A673 (cell line): ENCODE measurements at regions not wholly inside any gene's neighbourhood (a gene's known extent, or its start where the extent isn't known, plus 50 kb on each side); places are given as distances from the start of the nearest gene placed in this dataset.

ENCODE experiments used
- EZH2 ChIP-seq: fragments of 200-600 bp; sonication (generic); IDR thresholded peaks from 2 replicates; pipeline ENCODE4 v1.6.1; 2017; ENCODE audit warnings: borderline replicate concordance, low read depth, mild to moderate bottlenecking, mixed read lengths, antibody characterized with exemption, low read length; ENCODE audit not compliant: poor library complexity, severe bottlenecking
- TF ChIP-seq, protein P1 (sequence below): fragments of 300-800, 200-600 bp; sonication (generic); conservative IDR thresholded peaks from 2 replicates; pipeline ENCODE4 v1.5.1; 2017; ENCODE audit warnings: low read depth, mild to moderate bottlenecking, antibody characterized with exemption, low read length, moderate library complexity, mixed read lengths

DNA sequence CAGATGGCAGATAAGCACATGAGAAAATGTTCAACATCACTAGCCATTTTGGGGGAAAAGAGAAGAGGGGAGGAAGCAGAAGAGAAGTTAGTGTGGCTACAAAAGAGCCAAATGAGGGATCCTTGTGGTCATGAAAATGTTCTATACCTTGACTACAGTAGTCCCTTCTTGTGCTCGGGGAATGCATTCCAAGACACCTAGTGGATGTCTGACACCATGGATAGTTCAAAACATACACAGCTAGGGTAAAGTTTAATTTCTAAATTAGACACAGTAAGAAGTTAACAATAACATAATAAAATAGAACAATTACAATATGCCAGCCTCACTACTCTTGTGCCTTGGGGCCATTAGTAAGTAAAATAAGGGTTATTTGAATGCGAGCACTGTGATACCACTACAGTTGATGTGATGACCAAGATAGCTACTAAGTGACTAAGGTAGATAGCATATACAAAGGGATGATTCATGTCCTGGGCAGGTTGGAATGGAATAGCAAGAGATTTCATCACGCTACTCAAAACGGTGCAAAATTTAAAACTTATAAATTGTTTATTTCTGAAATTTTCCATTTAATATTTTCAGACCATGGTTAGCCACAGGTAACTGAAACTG is 344.1 kb downstream of the NR2F1-AS1 start:
- TF ChIP-seq, protein P1, sequence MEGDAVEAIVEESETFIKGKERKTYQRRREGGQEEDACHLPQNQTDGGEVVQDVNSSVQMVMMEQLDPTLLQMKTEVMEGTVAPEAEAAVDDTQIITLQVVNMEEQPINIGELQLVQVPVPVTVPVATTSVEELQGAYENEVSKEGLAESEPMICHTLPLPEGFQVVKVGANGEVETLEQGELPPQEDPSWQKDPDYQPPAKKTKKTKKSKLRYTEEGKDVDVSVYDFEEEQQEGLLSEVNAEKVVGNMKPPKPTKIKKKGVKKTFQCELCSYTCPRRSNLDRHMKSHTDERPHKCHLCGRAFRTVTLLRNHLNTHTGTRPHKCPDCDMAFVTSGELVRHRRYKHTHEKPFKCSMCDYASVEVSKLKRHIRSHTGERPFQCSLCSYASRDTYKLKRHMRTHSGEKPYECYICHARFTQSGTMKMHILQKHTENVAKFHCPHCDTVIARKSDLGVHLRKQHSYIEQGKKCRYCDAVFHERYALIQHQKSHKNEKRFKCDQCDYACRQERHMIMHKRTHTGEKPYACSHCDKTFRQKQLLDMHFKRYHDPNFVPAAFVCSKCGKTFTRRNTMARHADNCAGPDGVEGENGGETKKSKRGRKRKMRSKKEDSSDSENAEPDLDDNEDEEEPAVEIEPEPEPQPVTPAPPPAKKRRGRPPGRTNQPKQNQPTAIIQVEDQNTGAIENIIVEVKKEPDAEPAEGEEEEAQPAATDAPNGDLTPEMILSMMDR: no peak
- no peak for TF ChIP-seq EZH2
